ENCODE measurements at regions not wholly inside any gene's neighbourhood (a gene's known extent, or its start where the extent isn't known, plus 50 kb on each side); places are given as distances from the start of the nearest gene placed in this dataset.

DNA sequence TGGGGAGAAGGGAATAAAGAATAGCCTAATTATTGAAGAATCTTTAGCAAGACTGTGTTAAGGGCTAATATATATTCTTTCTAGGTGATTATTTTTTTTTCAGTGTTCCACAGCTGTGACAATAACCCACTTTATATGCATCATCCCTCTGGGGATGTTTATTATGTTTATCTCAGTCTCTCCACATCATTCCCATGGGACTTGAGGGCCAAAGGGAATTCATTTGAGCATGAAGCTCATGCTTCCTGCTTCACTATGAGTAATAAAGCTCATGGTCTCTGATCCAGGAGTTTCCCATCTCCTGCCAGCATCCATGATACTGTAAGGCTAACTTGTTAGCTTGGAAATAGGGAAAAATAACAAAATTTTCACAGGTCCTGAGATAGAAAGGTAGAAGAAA lies 1888.4 kb downstream of the LRRC4C start:
- no peaks in the 10 kb centered on the region for H3K4me1 ChIP-seq (ENCODE audit: control insufficient read depth, insufficient read depth, low read length)
- no peaks in the 10 kb centered on the region for H3K36me3 ChIP-seq (ENCODE audit: control insufficient read depth, insufficient read depth, low read length)
- Mint-ChIP-seq H3K27me3 (ENCODE audit: insufficient read depth) (no peaks in the 10 kb centered on the region), H3K4me3 (no peak overlapping the region), H3K4me1 (no peaks in the 10 kb centered on the region), H3K36me3 (ENCODE audit: low read depth) (no peaks in the 10 kb centered on the region), H3K9me3 (peaks cover 10% of the 10 kb centered on the region), H3K27ac (no peak overlapping the region)
- H3K27ac ChIP-seq (ENCODE audit: low read depth, low read length): no peak overlapping the region
- H3K9me3 ChIP-seq (ENCODE audit: control insufficient read depth, low read length): no peaks in the 10 kb centered on the region
- H3K9ac ChIP-seq (ENCODE audit: extremely low read depth, low read length, poor library complexity, severe bottlenecking): no peak overlapping the region
- H3K27me3 ChIP-seq (ENCODE audit: control insufficient read depth, insufficient read depth, low read length, poor library complexity, severe bottlenecking): no peaks in the 10 kb centered on the region
- TF ChIP-seq, protein P1, sequence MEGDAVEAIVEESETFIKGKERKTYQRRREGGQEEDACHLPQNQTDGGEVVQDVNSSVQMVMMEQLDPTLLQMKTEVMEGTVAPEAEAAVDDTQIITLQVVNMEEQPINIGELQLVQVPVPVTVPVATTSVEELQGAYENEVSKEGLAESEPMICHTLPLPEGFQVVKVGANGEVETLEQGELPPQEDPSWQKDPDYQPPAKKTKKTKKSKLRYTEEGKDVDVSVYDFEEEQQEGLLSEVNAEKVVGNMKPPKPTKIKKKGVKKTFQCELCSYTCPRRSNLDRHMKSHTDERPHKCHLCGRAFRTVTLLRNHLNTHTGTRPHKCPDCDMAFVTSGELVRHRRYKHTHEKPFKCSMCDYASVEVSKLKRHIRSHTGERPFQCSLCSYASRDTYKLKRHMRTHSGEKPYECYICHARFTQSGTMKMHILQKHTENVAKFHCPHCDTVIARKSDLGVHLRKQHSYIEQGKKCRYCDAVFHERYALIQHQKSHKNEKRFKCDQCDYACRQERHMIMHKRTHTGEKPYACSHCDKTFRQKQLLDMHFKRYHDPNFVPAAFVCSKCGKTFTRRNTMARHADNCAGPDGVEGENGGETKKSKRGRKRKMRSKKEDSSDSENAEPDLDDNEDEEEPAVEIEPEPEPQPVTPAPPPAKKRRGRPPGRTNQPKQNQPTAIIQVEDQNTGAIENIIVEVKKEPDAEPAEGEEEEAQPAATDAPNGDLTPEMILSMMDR (conservative IDR thresholded peaks at IDR 0.05): no peak
- DNase-seq: no peak
- no peak overlapping the region for H3K4me3 ChIP-seq (ENCODE audit: low read length)

DNA sequence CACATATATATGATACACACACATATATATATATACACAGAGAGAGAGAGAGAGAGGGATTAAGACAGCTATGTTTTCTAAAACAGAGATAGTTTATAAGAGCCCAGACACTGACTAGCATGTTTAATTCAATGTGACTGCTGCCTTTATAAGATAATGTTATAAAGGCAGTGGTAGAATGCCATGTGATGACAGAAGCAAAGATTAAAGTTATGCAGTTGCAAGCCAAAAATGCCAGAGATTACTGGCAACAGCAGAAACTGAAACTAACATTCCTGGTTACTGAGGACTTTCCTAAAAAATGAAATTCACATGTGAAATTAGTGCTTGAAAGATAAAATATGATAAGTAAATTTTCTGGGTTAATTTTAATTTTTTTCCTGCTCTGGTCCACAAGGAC lies 1888.9 kb downstream of the LRRC4C start:
- H3K9me3 ChIP-seq (ENCODE audit: control insufficient read depth, low read length): no peaks in the 10 kb centered on the region
- Mint-ChIP-seq H3K27ac (no peak overlapping the region), H3K4me3 (no peak overlapping the region), H3K9me3 (peaks cover 12% of the 10 kb centered on the region), H3K27me3 (ENCODE audit: insufficient read depth) (no peaks in the 10 kb centered on the region), H3K4me1 (no peaks in the 10 kb centered on the region), H3K36me3 (ENCODE audit: low read depth) (no peaks in the 10 kb centered on the region)
- H3K27ac ChIP-seq (ENCODE audit: low read depth, low read length): no peak overlapping the region
- DNase-seq: no peak
- TF ChIP-seq, protein P1 (conservative IDR thresholded peaks at IDR 0.05): no peak
- H3K36me3 ChIP-seq (ENCODE audit: control insufficient read depth, insufficient read depth, low read length): no peaks in the 10 kb centered on the region
- H3K27me3 ChIP-seq (ENCODE audit: control insufficient read depth, insufficient read depth, low read length, poor library complexity, severe bottlenecking): no peaks in the 10 kb centered on the region
- H3K9ac ChIP-seq (ENCODE audit: extremely low read depth, low read length, poor library complexity, severe bottlenecking): no peak overlapping the region
- no peak overlapping the region for H3K4me3 ChIP-seq (ENCODE audit: low read length)
- H3K4me1 ChIP-seq (ENCODE audit: control insufficient read depth, insufficient read depth, low read length): no peaks in the 10 kb centered on the region

DNA sequence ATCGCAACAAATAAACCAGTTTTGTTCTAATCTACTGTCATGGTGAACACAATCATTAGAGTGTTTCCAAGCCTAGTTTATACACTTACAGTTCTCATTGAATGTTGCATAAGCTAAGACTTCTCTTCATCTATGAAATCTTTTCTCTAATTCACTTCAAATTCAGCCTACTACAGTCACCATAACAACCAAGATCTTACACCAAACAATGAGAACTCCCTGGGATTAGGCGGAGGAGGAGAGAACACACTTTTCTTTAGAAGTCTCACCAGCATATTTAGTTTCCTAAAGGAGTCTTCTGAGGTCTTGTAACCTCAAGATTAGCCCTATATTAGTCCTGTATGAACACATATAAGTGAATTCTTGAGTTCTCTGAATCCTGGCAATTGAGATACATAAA lies 1889.7 kb downstream of the LRRC4C start:
- WGBS, 2 experiments (ENCODE audit: insufficient coverage in 1 of 2, insufficient read length in 1 of 2): 92 to 100% methylated on average over 1 to 2 of the region's 2 CpGs
- H3K9me3 ChIP-seq (ENCODE audit: control insufficient read depth, low read length): no peaks in the 10 kb centered on the region
- H3K36me3 ChIP-seq (ENCODE audit: control insufficient read depth, insufficient read depth, low read length): no peaks in the 10 kb centered on the region
- Mint-ChIP-seq H3K36me3 (ENCODE audit: low read depth) (no peaks in the 10 kb centered on the region), H3K27ac (no peak overlapping the region), H3K9me3 (peaks cover 16% of the 10 kb centered on the region), H3K27me3 (ENCODE audit: insufficient read depth) (no peaks in the 10 kb centered on the region), H3K4me1 (no peaks in the 10 kb centered on the region), H3K4me3 (no peak overlapping the region)
- TF ChIP-seq, protein P1 (conservative IDR thresholded peaks at IDR 0.05): no peak
- no peak overlapping the region for H3K9ac ChIP-seq (ENCODE audit: extremely low read depth, low read length, poor library complexity, severe bottlenecking)
- H3K4me1 ChIP-seq (ENCODE audit: control insufficient read depth, insufficient read depth, low read length): no peaks in the 10 kb centered on the region
- no peak overlapping the region for H3K27ac ChIP-seq (ENCODE audit: low read depth, low read length)
- no peak overlapping the region for H3K4me3 ChIP-seq (ENCODE audit: low read length)
- no peaks in the 10 kb centered on the region for H3K27me3 ChIP-seq (ENCODE audit: control insufficient read depth, insufficient read depth, low read length, poor library complexity, severe bottlenecking)
- DNase-seq: no peak

Data from endodermal cell (in vitro differentiated cells).